UCSD-AML1 (cell line): ENCODE measurements at regions not wholly inside any gene's neighbourhood (a gene's known extent, or its start where the extent isn't known, plus 50 kb on each side); places are given as distances from the start of the nearest gene placed in this dataset.
"Not testable (repeated sequence)": the region's sequence is repeated elsewhere in the genome, so short reads cannot be mapped to it uniquely, and the experiment has no call there.

ENCODE experiments used
- DNase-seq: peaks from one replicate; lab custom pipeline; 2025; ENCODE audit not compliant: unreplicated experiment; lab: John Stamatoyannopoulos, UW

DNA sequence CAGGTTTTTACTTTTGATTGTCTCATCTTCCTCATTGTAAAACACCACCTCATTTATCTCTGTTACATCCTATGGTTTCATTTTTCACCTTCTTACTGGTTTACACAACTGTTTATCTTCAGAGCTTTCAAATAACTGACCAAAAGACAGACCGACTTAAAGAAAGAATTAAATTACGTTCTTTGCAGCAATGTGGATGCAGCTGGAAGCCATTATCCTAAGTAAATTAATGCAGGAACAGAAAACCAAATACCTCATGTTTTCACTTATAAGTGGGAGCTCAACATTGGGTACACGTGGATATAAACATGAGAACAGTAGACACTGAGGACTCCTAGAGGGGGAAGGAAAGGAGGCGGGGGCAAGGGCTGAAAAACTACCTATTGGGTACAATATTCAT, 729.0 kb upstream of the USP15 start:
- DNase-seq, result no peak

DNA sequence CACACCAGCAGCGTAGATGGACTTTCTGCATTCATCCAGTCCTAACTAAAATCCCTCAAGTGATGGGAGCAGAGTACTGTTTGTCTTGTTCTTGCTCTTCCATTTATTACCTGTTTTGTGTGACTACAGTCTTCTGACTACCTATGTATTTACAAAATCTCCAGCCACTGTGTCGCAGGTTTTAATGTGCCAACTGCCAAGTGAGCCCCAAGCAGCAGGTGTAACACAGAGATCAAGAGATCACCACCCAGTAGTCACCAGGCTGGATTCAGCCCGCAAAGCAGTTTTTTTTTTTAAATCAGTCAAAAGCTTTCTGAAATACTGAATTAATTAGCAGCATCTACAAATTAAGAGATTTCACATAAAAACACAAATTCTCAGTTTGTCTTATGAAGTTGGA, 724.1 kb upstream of the USP15 start:
- no peak for DNase-seq

DNA sequence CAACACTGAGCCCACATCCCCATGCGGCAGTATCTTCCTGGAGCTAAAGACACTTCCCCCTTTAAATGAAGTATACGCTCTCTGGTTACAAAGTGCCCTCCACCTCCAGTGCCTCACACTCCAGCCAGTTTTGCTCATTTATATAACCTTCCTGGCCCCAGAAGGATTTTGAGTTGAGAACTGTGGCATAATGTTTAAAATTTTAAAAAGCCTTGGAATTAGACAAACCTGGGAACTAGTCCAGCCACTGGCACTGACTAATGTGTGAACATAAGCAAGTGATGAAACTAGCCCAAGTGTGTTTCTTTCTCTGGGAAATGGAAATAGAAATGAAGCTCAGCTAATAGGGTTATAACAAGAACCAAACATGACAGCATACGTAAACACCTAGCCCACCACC, 723.7 kb upstream of the USP15 start:
- DNase-seq, result no peak

DNA sequence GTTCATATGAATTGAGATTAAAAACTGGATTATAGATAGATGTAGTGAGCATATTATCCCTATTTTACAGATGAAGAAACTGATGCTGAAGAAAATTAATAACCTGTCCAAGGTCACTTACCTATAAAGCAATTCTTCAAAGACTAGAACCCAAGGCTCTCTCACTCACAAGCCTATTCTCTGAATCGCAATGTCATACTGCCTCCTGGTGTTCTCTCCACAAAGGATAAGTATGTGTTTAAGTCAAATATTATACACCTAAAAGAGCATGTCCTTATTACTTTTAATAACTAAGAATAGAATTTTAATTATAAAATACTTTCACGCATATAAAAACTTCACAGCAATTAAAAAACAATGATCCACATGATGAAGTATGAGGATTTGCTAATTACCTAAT, 721.3 kb upstream of the USP15 start:
- no peak for DNase-seq

- no peak for DNase-seq
Observed at GRCh38 chr12:61542551-61542950, 717.7 kb upstream of the USP15 start.

GRCh38 chr12:61546296-61546695, 713.9 kb upstream of the USP15 start:
- no peak for DNase-seq

DNA sequence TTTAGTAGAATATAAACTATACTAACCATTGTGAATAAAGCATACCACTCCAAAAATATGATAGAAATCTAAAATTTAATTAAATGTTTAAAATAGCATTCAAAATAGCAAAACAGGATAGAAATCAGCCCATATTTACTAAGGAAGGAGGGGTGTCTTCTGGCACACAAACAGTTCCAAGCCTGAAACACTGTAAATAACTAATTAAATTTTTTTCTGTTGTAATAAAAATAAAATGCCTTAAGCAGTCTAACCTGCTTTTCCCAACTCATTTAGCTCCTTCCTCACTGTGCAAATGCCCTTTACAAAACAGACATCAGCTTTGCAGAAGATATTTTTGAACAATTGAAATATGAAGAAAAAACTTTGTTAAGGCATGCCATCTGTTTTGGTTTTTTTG, 707.1 kb upstream of the USP15 start:
- DNase-seq, result no peak

DNA sequence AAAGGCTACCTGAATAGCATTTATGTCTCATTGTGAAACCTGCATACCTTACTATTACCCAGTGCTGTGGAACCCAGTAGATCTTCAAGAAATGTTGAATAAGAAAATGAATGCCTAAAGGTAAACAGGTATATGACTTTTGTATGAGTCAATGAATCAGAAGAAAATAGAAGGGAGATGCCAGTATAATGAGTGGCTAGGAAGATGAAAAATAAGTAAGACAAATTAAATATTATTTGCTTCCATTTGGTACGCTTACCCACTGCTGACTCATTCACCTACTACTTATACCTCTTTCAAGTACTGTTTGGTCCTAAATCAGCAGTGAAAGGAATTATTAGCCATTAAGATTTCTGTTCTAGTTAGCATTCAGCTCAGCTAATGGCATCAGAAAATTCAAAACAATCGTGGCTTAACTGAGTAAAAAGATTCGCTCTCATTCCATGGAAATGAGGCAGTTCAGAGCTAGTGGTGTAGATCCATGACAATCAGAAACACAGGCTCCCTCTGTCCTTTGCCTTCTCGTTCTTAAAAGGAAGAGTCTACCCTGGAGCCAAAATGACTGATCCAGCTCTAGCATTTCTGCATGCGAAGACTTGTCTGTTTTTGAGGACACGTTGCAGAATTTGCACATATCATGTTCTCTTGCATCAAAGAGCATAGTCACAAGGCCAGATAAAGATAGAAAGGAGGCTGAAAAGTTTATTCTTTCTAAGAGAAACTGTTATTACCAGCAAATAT, 705.8 kb upstream of the USP15 start:
- no peak for DNase-seq

DNA sequence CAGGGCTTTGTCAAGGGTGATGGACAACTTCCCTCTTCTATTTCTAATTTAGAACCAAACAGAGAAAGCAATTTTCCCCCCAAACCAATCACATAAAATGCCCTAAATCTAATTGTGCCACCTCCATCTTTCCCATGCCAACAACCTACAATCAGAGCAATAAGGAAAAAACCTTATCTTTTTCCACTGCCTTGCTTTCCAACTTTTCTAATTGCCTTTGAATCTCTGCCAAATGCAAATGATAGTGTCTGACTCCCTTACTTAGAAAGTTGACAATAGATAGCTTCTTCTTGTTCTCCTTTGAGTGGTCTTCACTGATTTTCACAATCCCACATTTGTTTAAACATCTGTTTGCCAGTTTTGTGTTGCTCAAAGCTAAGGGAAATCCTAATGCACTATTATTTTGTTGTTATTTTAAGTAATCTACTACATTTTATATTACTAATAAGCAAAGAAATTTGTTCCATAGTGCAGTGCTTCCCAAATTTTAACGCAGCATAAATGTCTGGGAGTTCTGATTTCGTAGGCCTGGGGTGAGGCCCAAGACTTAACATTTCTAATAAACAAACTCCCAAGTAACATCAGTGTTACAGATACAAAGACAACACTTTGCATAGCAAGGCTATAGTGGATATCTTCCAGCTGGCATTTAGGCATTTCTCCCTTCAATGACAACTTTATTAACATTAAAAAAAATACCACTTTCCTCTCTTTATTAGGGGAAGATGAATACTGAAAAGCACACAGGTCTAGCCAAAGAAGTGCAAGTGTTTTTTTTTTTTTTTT, 696.3 kb upstream of the USP15 start:
- DNase-seq, result no peak

DNA sequence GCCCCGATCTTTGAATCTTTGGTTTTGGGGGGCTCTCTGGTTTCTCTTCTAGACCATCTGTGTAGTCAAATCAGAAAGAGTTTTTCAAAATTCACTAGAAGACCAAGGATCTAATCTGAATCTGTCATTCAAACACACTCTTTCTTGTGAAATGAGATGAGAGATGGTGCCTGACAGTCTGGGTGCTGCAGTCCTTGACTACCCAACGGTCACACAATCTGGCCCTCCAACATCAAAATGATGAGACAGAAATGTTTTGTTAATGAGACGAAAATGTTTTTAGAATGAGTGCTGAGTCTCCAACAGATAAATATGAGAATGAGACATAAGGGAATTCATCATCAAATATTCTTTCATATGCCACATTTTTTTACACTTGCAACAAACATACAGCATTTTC, 695.7 kb upstream of the USP15 start:
- no peak for DNase-seq

DNA sequence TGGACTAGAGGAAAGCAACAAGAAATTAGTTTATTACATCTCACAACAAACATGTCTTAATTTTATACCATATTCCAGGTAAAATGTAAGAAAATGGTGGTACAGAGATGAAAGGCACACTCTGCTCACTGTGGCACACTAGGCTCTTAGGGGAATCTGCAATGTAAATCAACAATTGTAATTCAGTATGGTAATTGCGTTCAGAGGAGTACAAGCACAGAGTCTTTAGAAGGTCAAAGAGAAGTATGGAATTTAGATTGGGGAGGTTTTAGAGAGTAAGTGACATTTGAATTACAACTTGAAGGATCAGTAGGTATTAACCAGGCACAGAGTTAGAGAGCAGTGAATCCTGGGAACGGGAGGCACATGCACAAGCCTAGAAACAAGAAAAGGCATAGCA, 694.0 kb upstream of the USP15 start:
- no peak for DNase-seq

DNA sequence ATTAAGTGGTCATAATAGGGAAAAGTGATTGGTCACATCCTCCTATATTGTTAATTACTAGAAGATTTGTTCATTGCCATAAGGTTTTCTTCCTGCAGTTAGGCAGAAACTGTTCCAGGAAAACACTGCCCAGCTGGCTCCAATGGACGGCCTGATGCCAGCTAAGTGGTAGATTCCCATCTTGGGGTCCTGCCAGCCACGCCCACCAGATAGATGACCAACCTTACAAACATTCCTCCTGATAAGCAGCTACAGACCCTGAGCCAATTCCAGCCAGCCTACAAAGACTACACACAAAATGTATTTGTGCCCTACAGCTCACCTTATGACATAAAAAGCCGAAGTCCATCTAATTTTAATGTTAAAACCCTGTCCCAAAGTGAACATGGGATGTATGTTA, 685.9 kb upstream of the USP15 start:
- DNase-seq, result no peak

- no peak for DNase-seq
Observed at GRCh38 chr12:61584943-61585342, 675.3 kb upstream of the USP15 start.

- DNase-seq, result not testable (repeated sequence)
Observed at GRCh38 chr12:61590864-61591263, 669.3 kb upstream of the USP15 start.

DNA sequence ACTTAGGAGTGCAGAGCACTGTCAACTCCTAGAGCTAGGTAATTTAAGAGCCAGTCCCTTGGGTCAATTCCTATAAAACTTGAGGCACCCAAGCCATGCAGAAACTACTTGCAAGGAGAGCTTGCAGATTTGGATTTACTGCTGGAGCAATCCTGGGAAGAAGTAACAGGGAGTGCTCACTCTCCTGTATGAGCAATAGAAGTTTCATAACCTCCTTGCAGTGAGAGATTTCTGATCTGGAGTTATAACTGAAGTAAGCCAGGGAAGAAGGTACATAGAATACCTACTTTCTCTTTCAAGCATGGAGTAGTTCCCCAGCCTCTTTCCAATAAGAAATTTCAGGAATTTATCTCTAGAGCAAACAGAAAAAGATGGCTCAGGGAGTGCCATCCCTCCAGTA, 650.1 kb upstream of the USP15 start:
- DNase-seq, result no peak

DNA sequence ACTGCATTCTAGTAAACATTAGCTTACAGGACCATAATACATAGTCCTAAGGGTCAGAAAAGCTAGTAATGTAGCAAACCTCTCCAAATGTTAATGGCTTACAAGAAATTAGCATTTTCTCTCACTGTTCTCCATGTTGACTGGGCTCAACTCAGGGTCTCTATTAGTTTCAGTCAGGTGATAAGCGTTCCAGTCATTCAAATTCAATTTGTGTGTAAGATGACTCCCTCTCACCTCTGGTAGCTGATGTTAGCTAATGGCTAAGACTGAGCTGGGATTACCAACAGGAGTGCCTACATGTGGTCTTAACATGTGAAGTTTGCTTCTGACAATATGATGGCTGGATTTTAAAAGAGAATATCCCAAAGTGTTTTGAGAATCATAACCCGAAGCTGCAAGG, 630.5 kb upstream of the USP15 start:
- DNase-seq, result no peak

- no peak for DNase-seq
Observed at GRCh38 chr12:61646639-61647038, 613.6 kb upstream of the USP15 start.

DNA sequence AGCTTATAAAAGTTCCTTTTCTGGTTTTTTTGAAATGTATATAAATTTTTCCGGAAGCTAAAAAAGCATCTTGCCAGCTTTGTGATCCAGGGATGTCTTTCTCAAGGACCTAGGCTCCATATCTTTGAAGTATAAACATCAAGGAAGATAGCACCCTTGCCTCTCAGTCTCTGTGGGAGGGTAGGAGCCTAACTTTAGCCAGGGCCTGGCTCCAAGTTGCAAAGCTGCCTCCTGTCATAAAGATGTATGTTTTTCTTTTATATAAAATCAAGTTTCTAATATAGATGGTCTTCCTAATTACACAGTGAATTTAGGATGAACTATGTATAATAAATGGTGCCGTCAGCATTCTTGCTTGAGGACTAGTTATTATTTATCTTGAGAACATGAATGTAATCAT, 612.6 kb upstream of the USP15 start:
- DNase-seq, result no peak

GRCh38 chr12:61652265-61652664, 607.9 kb upstream of the USP15 start:
- no peak for DNase-seq

- no peak for DNase-seq
Observed at GRCh38 chr12:61654698-61655097, 605.5 kb upstream of the USP15 start.

GRCh38 chr12:61655241-61655640, 605.0 kb upstream of the USP15 start:
- DNase-seq, result no peak

- DNase-seq, result no peak
Observed at GRCh38 chr12:61667676-61668075, 592.5 kb upstream of the USP15 start.

DNA sequence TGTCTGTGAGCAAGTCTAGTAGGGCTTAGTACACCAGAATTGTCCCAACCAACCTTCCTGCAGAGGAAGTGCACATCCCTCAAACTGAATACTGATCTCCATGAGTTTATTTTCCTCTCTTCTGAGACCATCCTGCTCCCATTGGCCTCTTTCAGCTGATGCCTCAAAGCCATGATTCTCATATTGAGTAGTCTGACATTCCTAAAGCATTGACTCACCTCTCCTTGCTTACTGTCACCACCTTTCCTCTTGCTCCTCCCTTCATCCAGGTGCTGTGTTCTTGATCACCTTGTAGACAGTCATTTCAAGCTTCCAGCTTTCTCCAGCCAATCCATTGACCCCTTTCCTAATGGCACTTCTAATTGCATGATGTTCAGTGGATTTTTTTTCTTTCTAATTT, 583.7 kb upstream of the USP15 start:
- no peak for DNase-seq
